ENCODE measurements at regions not wholly inside any gene's neighbourhood (a gene's known extent, or its start where the extent isn't known, plus 50 kb on each side); places are given as distances from the start of the nearest gene placed in this dataset.

GRCh38 chr1:198449261-198449660, 91.2 kb downstream of the ATP6V1G3 start:
- Histone ChIP-seq H4K20me1 (replicated peaks in 1 of 2; ENCODE audit: control insufficient read depth in 1 of 2, insufficient read depth in 2 of 2, low read length in 2 of 2) (no peaks in the 10 kb centered on the region), H3K79me1 (ENCODE audit: low read depth, low read length) (no peaks in the 10 kb centered on the region), H3K23ac (ENCODE audit: insufficient read length) (no peak overlapping the region), H2AK5ac (ENCODE audit: low read depth, low read length) (no peak overlapping the region), H4K5ac (ENCODE audit: insufficient read length, low read depth, low read length) (no peak overlapping the region), H2BK120ac (replicated peaks; ENCODE audit: low read depth, low read length) (no peak overlapping the region), H3K4ac (replicated peaks; ENCODE audit: insufficient read length, low read depth, low read length) (no peak overlapping the region), H3K4me2 (ENCODE audit: insufficient read depth in 1 of 2, low read depth in 2 of 2, low read length in 2 of 2) (no peak overlapping the region), H3K9me3 (ENCODE audit: insufficient read depth in 2 of 2, low read depth in 1 of 2, low read length in 1 of 2) (no peaks in the 10 kb centered on the region), H3K27me3 (replicated peaks in 1 of 4; ENCODE audit: control insufficient read depth in 3 of 4, extremely low read depth in 1 of 4, insufficient read depth in 3 of 4, low read length in 3 of 4) (no peaks in the 10 kb centered on the region), H3K4me1 (replicated peaks in 1 of 4; ENCODE audit: control insufficient read depth in 3 of 4, insufficient read depth in 4 of 4, low read length in 3 of 4) (no peaks in the 10 kb centered on the region), H3K14ac (ENCODE audit: insufficient read length) (no peak overlapping the region), H3K56ac (replicated peaks; ENCODE audit: insufficient read length, low read depth, low read length) (no peak overlapping the region), H3K27ac (ENCODE audit: low read depth, low read length) (no peak overlapping the region), H2BK20ac (ENCODE audit: low read length) (no peak overlapping the region), H4K91ac (replicated peaks; ENCODE audit: insufficient read length, low read length) (no peak overlapping the region), H3K36me3 (ENCODE audit: control insufficient read depth in 2 of 4, insufficient read depth in 4 of 4, low read length in 3 of 4) (no peaks in the 10 kb centered on the region), H4K8ac (ENCODE audit: extremely low read depth, insufficient read depth, low read length) (no peak overlapping the region), H3K23me2 (ENCODE audit: low read depth, low read length) (no peaks in the 10 kb centered on the region), H3K9ac (replicated peaks in 1 of 4; ENCODE audit: extremely low read depth in 1 of 4, low read depth in 3 of 4, low read length in 3 of 4) (no peak overlapping the region), H3K4me3 (ENCODE audit: extremely low read depth in 1 of 4, insufficient read depth in 2 of 4, low read depth in 3 of 4, low read length in 4 of 4) (no peak overlapping the region), H2BK12ac (ENCODE audit: low read depth, low read length) (no peak overlapping the region), H2AFZ (ENCODE audit: low read length) (no peak overlapping the region), H2BK5ac (ENCODE audit: low read depth, low read length) (no peak overlapping the region), H3K79me2 (ENCODE audit: control insufficient read depth in 1 of 2, insufficient read depth in 2 of 2, low read length in 2 of 2) (no peaks in the 10 kb centered on the region), H3K18ac (ENCODE audit: extremely low read depth, low read length) (no peak overlapping the region), H2BK15ac (ENCODE audit: low read length) (no peak overlapping the region)
- DNase-seq (ENCODE audit: low read depth in 1 of 2, low spot score in 2 of 2), result no peak
- no peak for FAIRE-seq
- ChIA-PET POLR2A (ENCODE audit: partially characterized antibody) (no interaction called here), CTCF (ENCODE audit: partially characterized antibody) (no interaction called here)
- TF ChIP-seq TCF12 (IDR thresholded peaks at IDR 0.05; ENCODE audit: low read depth, low read length) (no peak), EP300 (IDR thresholded peaks at IDR 0.05; ENCODE audit: borderline replicate concordance in 1 of 2, low read depth in 2 of 2, low read length in 2 of 2) (no peak), CHD2 (IDR thresholded peaks at IDR 0.05; ENCODE audit: low read length) (no peak), ATF3 (IDR thresholded peaks at IDR 0.05; ENCODE audit: insufficient read depth, low read depth, low read length) (no peak), NRF1 (IDR thresholded peaks at IDR 0.05; ENCODE audit: low read depth, low read length) (no peak)

All from H1 (cell line).